Neural cell (in vitro differentiated cells): ENCODE measurements at regions not wholly inside any gene's neighbourhood (a gene's known extent, or its start where the extent isn't known, plus 50 kb on each side); places are given as distances from the start of the nearest gene placed in this dataset.
"Not testable (repeated sequence)": the region's sequence is repeated elsewhere in the genome, so short reads cannot be mapped to it uniquely, and the experiment has no call there.

Source experiments
- EZH2 ChIP-seq: fragments of 200-600, 300-800 bp; shearing (Covaris generic), sonication (generic); IDR thresholded peaks from 2 replicates; pipeline ENCODE4 v1.6.1; 2014; ENCODE audit warnings: antibody characterized with exemption, low read length, borderline replicate concordance, mild to moderate bottlenecking; ENCODE audit not compliant: insufficient read depth, poor library complexity, severe bottlenecking
- POLR2AphosphoS5 ChIP-seq: IDR thresholded peaks from 2 replicates; pipeline ENCODE4 v1.6.1; 2012
- REST ChIP-seq: IDR thresholded peaks from 2 replicates; pipeline ENCODE4 v1.6.1; 2012; ENCODE audit warnings: borderline replicate concordance
- SMC3 ChIP-seq: fragments of 450-650 bp; conservative IDR thresholded peaks from 2 replicates; pipeline ENCODE4 v1.6.1; 2014; ENCODE audit warnings: antibody characterized with exemption, mild to moderate bottlenecking, moderate library complexity; ENCODE audit not compliant: poor library complexity
- TAF1 ChIP-seq: IDR thresholded peaks from 2 replicates; pipeline ENCODE4 v1.6.1; 2012; ENCODE audit warnings: low read depth
- TF ChIP-seq, protein P1 (sequence below): fragments of 450-650 bp; IDR thresholded peaks from 2 replicates; pipeline ENCODE4 v1.5.1; 2014; ENCODE audit warnings: antibody characterized with exemption, mild to moderate bottlenecking, moderate library complexity; ENCODE audit not compliant: poor library complexity, severe bottlenecking

GRCh38 chr9:32209164-32209563, 175.3 kb upstream of the ACO1 start:
- TF ChIP-seq POLR2AphosphoS5, REST, TAF1, SMC3, EZH2: not testable (repeated sequence)
- TF ChIP-seq, protein P1, sequence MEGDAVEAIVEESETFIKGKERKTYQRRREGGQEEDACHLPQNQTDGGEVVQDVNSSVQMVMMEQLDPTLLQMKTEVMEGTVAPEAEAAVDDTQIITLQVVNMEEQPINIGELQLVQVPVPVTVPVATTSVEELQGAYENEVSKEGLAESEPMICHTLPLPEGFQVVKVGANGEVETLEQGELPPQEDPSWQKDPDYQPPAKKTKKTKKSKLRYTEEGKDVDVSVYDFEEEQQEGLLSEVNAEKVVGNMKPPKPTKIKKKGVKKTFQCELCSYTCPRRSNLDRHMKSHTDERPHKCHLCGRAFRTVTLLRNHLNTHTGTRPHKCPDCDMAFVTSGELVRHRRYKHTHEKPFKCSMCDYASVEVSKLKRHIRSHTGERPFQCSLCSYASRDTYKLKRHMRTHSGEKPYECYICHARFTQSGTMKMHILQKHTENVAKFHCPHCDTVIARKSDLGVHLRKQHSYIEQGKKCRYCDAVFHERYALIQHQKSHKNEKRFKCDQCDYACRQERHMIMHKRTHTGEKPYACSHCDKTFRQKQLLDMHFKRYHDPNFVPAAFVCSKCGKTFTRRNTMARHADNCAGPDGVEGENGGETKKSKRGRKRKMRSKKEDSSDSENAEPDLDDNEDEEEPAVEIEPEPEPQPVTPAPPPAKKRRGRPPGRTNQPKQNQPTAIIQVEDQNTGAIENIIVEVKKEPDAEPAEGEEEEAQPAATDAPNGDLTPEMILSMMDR: not testable (repeated sequence)
